AG08395 (cell line): ENCODE measurements at regions not wholly inside any gene's neighbourhood (a gene's known extent, or its start where the extent isn't known, plus 50 kb on each side); places are given as distances from the start of the nearest gene placed in this dataset.

ENCODE experiments used
- DNase-seq: peaks from one replicate; pipeline ENCODE4 v3.0.0; 2012; ENCODE audit warnings: mixed read lengths, low spot score

DNA sequence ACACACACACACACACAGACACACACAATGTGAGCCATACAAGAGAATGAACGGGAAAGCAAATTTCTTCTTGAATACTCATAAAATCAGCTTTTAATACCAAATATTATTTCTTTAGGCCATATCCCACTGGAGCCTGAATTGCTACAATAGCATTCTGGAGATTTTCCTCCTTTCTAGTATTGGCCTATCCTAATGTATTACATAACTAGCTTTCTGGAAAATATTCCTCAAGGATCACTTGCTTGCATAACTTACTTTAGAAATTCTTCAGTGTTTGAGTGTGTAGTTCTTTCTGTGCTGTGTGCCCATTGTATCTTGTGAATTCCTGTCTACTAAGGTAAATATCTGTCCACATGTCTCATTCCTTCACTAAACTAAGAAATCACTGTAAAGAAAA is 351.0 kb upstream of the MCTP2 start:
- DNase-seq, result no peak

- no peak for DNase-seq
Observed at GRCh38 chr15:93870583-93870982, 360.8 kb upstream of the MCTP2 start.

- DNase-seq, result no peak
Observed at GRCh38 chr15:93866948-93867347, 364.4 kb upstream of the MCTP2 start.

DNA sequence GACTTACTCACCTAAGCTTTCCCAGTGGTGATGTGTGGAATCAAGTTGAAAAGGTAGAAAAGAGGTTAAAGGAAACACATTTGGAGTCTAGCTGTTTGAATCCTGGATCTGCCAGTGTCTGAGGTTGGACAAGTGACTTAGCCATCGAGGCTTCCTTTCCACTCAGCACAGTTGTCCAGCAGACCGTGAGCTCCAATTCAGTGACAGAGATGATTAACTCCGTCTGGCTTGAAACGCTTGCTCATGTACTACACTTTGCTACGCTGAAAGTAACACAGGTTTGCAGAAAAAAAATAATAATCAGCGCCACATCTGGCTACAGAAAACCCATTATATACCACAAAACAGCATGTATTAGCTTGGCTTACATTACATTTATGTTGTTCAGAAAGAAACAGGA is 364.9 kb upstream of the MCTP2 start:
- DNase-seq, result no peak

- no peak for DNase-seq
Observed at GRCh38 chr15:93865586-93865985, 365.8 kb upstream of the MCTP2 start.

GRCh38 chr15:93862791-93863190 is 368.6 kb upstream of the MCTP2 start:
- DNase-seq, result no peak

GRCh38 chr15:93861956-93862741 is 369.2 kb upstream of the MCTP2 start:
- no peak for DNase-seq

DNA sequence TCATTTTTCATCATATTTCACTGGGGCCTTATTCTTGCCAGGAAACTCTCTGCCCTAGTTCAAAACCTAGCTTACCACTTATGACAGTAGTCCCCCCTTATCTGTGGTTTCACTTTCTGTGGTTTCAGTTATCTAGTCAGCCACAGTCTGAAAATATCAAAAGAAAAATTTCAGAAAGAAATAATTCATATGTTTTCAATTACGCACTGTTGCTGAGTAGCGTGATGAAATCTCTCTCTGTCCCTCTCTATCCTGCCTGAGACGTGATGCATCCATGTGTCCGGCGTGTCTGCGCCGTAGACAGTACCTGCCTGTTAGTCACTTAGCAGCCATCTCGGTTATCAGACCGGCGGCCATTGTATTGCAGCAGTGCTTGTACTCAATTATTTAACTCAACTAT is 369.9 kb upstream of the MCTP2 start:
- peak; percentile 8 for DNase-seq

DNA sequence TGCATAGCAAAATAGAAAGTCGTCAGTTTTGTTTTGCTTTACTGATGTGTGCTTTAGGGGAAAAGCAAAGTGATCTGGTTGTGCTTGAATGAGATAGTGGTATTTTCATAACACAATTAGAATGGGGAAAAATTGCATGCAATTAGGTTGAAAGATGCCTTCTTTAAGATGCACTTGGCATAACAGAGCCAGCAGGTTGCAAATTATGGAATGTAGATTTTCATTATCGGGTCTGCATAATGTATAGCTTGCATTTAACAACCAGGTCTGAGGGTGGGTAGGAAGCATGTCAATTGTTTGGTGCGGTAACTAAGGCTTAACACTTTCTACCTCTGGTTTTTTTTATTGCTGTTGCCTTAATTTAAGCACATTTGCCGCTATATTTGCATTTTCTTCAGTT is 370.7 kb upstream of the MCTP2 start:
- no peak for DNase-seq

GRCh38 chr15:93859176-93859575 is 372.2 kb upstream of the MCTP2 start:
- no peak for DNase-seq

- DNase-seq, result no peak
Observed at GRCh38 chr15:93855181-93855826, 376.1 kb upstream of the MCTP2 start.

DNA sequence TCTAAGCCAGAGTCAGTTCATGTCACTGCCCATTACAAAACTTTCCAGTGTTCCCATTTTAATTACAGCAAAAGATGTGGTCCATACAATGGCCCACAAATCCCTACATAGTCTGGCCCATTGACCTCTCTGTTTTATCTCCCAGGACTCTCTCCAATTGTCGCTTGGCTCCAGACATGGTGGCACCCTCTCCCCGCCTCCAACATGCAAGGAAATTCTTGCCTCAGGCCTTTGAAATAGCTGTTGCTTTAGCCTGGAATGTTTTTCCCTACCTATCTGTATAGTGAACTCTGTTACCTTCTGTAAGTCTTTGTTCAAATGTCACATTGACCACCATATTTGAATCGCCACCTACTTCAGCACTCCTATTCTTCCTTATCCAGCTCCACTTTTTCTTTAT is 377.3 kb upstream of the MCTP2 start:
- no peak for DNase-seq

- no peak for DNase-seq
Observed at GRCh38 chr15:93852761-93853160, 378.6 kb upstream of the MCTP2 start.

- no peak for DNase-seq
Observed at GRCh38 chr15:93848490-93848889, 382.9 kb upstream of the MCTP2 start.

GRCh38 chr15:93848076-93848475 is 383.3 kb upstream of the MCTP2 start:
- DNase-seq, result no peak

DNA sequence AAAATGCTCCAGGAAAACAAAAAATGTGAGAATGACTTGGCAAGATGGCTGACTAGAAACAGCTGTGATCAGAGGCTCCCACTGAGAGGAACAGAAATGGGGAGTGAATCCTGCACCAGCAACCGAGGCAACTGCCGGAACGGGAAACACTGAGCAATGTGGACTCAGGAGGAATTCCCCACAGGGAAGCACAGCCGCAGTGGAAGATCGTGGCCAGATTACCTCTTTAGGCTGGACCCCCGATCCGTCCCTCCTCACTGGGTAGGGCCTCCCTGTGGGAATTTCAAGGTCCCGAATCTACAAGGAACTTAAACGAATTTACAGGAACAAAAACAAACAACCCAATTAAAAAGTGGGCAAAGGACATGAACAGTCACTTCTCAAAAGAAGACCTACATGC is 385.2 kb upstream of the MCTP2 start:
- no peak for DNase-seq

DNA sequence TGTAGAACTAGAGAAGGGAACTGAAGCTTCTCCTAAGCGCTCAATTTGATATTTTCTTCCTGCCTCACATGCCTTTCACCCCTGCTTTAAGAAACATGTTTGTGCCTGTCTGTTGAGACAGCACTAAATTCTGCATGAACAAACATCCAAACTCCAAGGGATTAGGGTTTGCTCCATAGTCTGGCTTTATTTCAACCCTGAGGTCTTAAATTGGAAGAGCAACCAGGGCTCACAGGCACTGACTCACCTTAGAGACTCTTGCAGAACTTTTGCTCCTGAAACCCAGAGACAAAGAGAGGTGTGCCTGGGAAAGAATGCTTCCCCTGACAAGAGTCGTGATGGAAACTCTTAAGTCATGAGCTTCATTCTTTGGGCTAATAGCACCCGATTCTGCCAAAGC is 393.9 kb upstream of the MCTP2 start:
- no peak for DNase-seq

GRCh38 chr15:93835344-93835743 is 396.0 kb upstream of the MCTP2 start:
- DNase-seq, result no peak

- DNase-seq, result no peak
Observed at GRCh38 chr15:93831641-93832040, 399.7 kb upstream of the MCTP2 start.

DNA sequence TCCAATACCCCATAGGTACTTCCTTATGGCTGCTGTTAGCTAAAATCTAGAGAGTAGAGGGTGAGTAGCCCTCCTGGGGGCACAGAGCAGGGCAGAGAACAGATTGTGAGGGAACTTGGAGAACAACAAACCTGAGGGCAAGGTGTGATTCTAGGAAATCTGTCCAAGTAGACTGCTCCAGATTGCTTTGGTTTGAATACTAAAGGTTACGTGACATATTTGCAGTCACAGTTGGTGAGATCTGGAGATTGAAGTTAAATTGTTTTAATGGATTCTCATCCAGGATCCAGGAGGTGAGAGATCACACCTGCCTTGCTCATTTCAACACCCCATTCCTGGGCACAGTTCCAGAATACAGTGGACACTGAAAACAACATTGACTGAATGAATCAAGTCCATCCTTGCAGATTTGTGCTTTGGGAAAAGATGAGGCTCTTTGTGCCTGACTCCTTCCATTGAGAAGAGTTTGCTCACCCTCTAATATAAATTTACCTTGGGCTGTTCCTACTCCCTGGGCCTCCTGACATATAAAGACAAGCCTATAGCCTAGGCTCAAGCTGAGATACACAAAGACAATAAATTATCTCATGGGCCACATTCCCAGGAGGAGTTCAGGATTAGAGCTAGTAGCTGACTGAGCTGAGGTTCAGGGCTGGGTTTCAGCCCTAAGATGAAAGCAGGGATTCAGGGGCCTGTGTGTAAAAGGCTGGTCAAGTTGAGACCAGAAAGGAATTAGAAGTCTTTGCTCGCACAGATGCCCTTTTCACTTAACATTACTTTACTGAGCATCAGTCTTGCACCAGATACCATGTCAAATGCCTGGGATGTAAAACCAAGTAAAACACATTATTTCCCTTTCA is 400.9 kb upstream of the MCTP2 start:
- DNase-seq, result no peak

DNA sequence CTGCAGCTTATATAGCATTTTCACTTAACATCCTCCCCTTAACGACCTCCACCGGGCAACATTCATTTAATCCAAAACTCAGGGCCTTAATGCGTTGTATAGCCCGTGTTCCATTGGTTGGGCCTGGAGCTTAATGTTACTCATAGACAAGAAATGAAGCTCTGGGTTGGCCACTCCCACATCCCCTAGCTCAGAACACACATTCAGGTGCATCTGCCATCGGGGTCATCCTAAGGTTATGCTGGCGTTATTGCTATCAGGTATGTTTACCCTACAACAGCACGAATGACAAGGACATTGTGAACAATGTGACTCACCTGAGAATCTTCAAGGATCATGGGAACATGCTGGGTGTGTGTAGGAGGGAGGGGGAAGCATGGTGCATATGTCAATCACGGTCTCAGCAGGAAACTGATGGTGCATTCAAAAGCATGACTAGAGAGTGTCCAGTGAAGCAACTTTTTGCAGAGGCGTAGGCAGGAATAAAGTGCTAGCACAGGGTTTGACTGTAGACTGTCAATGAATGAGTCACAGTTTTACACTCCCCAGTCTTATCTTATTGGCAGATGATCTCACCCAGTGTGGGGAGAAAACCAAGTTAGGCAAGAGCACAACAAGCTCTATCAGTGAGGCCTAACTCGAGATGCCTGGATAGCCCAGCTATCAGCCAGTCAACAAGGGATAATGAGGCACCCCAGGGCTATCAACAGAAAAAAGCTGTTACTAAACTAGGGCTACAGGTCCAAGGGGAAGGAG is 402.1 kb upstream of the MCTP2 start:
- peak; percentile 76 for DNase-seq

DNA sequence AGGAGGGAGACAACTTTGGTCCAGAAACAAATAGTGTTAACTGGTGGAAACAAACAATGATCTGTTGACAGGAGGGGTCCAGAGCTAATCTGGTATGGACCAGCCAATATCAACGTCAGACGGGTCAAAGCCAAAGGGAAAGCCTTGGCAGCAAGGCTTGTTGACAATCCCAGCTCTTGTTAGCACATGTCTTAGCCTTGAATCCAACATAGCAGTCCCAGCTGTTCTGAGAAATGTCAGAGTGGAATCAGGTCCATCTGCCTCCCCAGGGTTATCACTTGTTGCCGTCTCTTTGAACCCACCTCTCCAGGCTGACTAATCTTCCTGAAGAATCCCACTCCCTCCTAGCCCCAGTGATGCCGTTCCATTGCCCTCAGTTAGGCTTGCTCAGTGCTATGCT is 404.6 kb upstream of the MCTP2 start:
- DNase-seq, result no peak
